Activated CD8-positive, alpha-beta T cell treated with anti-CD3 and anti-CD28 coated beads, Interleukin-2, amount 10 ng/mL, durations not matched to agents 7 days and 5 days (primary cell): ENCODE measurements at regions not wholly inside any gene's neighbourhood (a gene's known extent, or its start where the extent isn't known, plus 50 kb on each side); places are given as distances from the start of the nearest gene placed in this dataset.

Experiments
- ATAC-seq: fragments of 150-1000 bp; cut with Tn5 transposase; one replicate; pipeline ENCODE4 v1.10.0; 2021; ENCODE audit warnings: moderate library complexity
- CTCF ChIA-PET: fragments of 350-600 bp; sonication (Branson Sonifier 250); formaldehyde crosslinking; loops from one replicate; lab custom pipeline; 2021; ENCODE audit warnings: antibody characterized with exemption; lab: Charles Lee
- POLR2A ChIA-PET: fragments of 350-600 bp; sonication (Branson Sonifier 250); formaldehyde crosslinking; loops from one replicate; lab custom pipeline; 2021; ENCODE audit warnings: antibody characterized with exemption; lab: Charles Lee
- DNase-seq: peaks from one replicate; pipeline ENCODE4 v3.0.0-alpha.2; 2020
- H3K27ac Mint-ChIP-seq: one replicate; pipeline ENCODE4 v1.8.0; 2021; ENCODE audit warnings: mild to moderate bottlenecking, mixed read lengths
- H3K27me3 Mint-ChIP-seq: one replicate; pipeline ENCODE4 v1.8.0; 2021; ENCODE audit warnings: low read depth, mixed read lengths
- H3K36me3 Mint-ChIP-seq: one replicate; pipeline ENCODE4 v1.8.0; 2021; ENCODE audit warnings: low read depth, mixed read lengths
- H3K4me1 Mint-ChIP-seq: one replicate; pipeline ENCODE4 v1.8.0; 2021; ENCODE audit warnings: low read depth, mixed read lengths
- H3K4me3 Mint-ChIP-seq: one replicate; pipeline ENCODE4 v1.8.0; 2021; ENCODE audit warnings: mild to moderate bottlenecking, mixed read lengths
- H3K9me3 Mint-ChIP-seq: one replicate; pipeline ENCODE4 v1.8.0; 2022; ENCODE audit warnings: mixed read lengths; ENCODE audit not compliant: insufficient read depth

DNA sequence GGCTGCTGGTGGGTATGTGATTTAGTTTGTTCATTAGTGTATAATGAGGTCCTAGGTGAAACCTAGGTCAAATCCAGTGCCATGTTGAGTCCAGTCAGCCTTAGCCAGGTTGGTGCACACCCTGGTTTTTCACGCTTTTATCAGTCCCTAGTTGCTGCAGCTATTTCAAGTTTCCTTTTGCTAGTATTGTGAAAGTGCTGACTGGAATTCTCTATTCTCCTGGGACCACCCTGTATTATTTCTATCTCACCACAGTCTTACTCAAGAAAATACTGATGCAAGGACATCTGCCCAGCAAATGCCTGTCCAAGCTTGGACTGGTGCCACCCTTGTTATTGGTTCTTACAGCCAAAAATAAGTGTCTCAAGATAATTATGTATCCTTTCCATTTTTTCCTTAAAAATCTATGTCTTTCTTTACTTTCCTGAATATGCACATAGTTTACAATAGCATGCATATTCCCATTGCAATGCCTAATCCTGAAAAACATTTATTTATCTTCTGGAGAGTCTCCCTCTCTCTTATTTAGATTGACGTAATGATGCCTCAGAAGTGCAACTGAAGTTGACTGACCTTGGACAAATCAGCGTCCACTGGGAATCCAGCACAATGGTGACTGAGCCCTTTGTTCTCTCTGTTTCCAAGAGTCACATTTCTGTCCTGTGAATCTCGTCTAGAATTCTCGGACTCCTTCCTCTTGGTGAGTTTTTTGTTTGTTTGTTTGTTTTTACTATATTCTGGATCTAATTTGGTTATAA lies 1075.0 kb downstream of the CDH9 start:
- ChIA-PET POLR2A (no interaction called here), CTCF (no interaction called here)
- Mint-ChIP-seq H3K27ac (no peak overlapping the region), H3K9me3 (peaks cover 18% of the 10 kb centered on the region), H3K36me3 (no peaks in the 10 kb centered on the region), H3K4me1 (no peaks in the 10 kb centered on the region), H3K4me3 (no peak overlapping the region), H3K27me3 (no peaks in the 10 kb centered on the region)
- ATAC-seq (no peak), DNase-seq (no peak)

DNA sequence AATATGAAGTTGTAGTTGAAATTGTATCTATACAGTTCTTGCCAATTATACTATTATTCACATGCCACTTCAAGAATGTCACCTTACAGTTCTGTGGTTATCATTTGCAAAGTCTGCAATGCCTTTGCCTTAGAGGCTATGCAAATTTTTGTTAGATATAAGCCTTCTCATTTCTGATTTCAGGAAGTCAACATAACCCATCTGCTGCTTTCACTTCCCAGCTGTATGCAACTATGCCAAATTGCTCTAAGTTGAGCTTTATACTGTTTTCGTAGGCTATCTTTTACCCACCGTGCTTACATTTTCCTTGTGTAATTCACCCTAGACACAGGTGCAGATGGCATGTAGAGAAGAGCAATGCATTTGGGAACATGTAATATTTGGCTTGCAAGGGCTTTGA lies 1083.0 kb downstream of the CDH9 start:
- Mint-ChIP-seq H3K27me3 (no peaks in the 10 kb centered on the region), H3K4me3 (no peak overlapping the region), H3K9me3 (peaks cover 14% of the 10 kb centered on the region), H3K27ac (no peak overlapping the region), H3K4me1 (no peaks in the 10 kb centered on the region), H3K36me3 (no peaks in the 10 kb centered on the region)
- DNase-seq = no peak
- ChIA-PET CTCF (no interaction called here), POLR2A (interaction anchor here (0.6 kb wide), 1 partner anchor 348 kb away, joined by 3 read pairs; no protein-coding TSS in a partner anchor)
- no peak for ATAC-seq

DNA sequence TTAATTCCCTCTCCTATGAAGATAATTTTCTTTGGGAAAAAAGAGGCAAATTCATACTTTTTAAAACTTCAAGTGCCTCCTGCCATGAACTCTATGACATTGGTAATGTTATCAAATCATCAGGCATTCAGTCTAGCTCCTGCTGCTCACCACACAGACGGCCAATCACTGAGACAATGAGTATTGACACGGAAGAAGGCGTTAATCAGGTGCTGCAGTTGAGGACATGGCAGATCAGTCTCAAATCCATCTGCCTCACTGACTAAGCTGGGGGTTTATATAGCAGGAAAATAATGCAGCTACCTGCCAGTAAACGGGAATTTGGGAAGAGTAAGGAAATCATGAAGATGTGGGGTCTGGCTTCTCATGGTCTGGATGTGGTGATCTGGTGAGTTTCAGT lies 1087.7 kb downstream of the CDH9 start:
- ATAC-seq = no peak
- Mint-ChIP-seq H3K4me3 (no peak overlapping the region), H3K4me1 (no peaks in the 10 kb centered on the region), H3K36me3 (no peaks in the 10 kb centered on the region), H3K27ac (no peak overlapping the region), H3K9me3 (peaks cover 14% of the 10 kb centered on the region), H3K27me3 (no peaks in the 10 kb centered on the region)
- DNase-seq = no peak
- ChIA-PET POLR2A (no interaction called here), CTCF (no interaction called here)

DNA sequence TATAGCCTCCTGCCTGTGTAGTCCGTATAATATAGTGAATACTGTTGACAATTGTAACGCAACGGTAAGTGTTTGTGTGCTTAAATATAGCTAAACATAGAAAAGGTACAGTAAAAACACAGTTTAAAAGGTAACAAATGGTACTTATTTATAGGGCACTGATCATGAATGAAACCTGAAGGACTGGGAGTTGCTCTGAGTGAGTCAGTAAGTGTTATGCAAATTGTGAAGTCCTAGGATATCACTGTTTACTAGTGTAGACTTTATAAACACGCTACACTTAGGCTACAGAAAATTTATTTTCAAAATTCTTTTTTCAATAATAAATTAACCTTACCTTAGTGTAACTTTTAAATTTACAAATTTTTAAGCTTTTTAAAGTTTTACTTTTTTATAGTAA lies 1090.1 kb downstream of the CDH9 start:
- Mint-ChIP-seq H3K27me3 (no peaks in the 10 kb centered on the region), H3K27ac (no peak overlapping the region), H3K9me3 (peaks cover 18% of the 10 kb centered on the region), H3K4me1 (no peaks in the 10 kb centered on the region), H3K4me3 (no peak overlapping the region), H3K36me3 (no peaks in the 10 kb centered on the region)
- CTCF ChIA-PET = no interaction called here
- no peak for DNase-seq
- POLR2A ChIA-PET = no interaction called here
- no peak for ATAC-seq

DNA sequence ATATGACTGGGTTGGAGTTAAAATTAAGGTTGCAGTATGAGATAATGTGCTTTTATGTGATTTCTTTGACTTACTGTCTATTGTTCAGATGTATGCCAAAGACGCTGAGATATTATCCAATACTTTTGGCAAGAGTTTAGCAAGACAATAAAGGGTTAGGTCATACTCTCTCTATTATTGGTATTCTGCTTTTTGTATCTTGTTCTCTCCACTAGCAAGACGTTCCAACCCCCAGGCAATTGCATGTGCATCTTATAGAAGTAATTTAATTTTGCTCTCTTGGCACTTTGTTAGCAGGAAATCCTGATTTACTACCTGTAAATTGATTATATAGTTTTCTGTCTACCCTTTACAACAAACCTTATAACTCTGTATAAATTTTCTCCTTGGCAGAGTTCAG lies 1093.6 kb downstream of the CDH9 start:
- CTCF ChIA-PET = no interaction called here
- H3K36me3 Mint-ChIP-seq = no peaks in the 10 kb centered on the region

DNA sequence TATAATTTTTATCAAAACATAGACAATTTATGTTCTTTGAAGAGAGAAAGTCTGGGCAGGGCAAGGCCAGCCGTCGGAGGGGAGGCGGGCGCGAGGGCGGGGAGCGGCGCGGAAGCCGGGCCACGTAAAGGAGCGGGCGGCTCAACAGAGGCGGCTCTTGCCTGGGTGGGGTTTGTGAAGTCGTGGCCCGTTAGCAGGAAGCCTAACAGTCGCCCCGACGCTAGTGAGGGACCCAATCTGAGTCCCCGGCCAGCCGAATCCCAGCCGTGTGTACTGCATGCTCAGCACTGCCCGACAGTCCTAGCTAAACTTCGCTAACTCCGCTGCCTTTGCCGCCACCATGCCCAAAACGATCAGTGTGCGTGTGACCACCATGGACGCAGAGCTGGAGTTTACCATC lies 1129.2 kb downstream of the CDH9 start:
- ChIA-PET POLR2A (no interaction called here), CTCF (no interaction called here)
- H3K36me3 Mint-ChIP-seq = no peaks in the 10 kb centered on the region
- no peak overlapping the region for H3K27ac Mint-ChIP-seq
- H3K4me3 Mint-ChIP-seq = no peak overlapping the region
- ATAC-seq (no peak), DNase-seq (no peak)
- peaks cover 34% of the 10 kb centered on the region for H3K9me3 Mint-ChIP-seq
- no peaks in the 10 kb centered on the region for H3K4me1 Mint-ChIP-seq
- no peaks in the 10 kb centered on the region for H3K27me3 Mint-ChIP-seq

More for the DNA sequence above, 1093.6 kb downstream of the CDH9 start:
- ATAC-seq (no peak), DNase-seq (no peak)
- Mint-ChIP-seq H3K27ac (no peak overlapping the region), H3K4me1 (no peaks in the 10 kb centered on the region), H3K4me3 (no peak overlapping the region), H3K9me3 (peaks cover 13% of the 10 kb centered on the region), H3K27me3 (no peaks in the 10 kb centered on the region)
- POLR2A ChIA-PET = no interaction called here

DNA sequence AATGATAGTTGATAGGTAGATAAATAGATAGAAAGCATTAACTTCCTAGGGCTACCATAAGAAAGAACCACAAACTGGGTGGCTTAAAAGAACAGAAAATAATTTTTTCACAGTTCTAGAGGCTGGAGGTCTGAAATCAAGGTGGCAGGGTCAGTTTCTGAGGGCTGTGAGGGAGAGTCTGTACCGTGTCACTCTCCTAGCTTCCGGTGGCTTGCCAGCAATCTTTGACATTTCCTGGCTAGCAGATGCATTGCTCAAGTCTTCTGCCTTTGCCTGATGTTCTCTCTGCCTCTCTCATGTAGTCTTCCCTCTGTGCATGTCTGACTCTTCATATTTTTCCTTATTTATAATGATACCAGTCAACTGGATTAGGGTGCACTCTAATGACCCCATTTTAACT lies 1132.7 kb downstream of the CDH9 start:
- no peaks in the 10 kb centered on the region for H3K27me3 Mint-ChIP-seq
- no peak for DNase-seq
- POLR2A ChIA-PET = no interaction called here
- no peaks in the 10 kb centered on the region for H3K36me3 Mint-ChIP-seq
- H3K4me1 Mint-ChIP-seq = no peaks in the 10 kb centered on the region
- H3K4me3 Mint-ChIP-seq = no peak overlapping the region
- CTCF ChIA-PET = no interaction called here
- ATAC-seq = no peak
- H3K27ac Mint-ChIP-seq = no peak overlapping the region
- peaks cover 26% of the 10 kb centered on the region for H3K9me3 Mint-ChIP-seq

DNA sequence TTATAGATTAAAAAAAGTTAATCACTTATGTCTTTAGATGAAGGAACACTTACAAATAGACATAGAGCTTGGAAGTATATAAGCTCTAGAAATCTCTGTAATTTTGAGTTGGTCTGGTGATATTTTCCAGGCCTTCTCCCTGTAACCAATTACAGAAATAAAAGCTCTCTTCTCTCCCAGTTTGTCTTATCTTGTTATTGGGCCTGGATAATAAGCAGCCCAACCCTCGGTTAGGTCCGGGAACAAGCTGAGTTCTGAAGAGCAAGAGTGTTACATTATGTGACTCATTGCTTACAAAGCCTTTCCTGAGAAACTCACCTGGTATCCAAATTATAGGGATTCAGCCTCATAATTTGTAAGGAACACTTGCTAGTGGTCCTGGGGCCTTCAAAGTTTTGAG lies 1146.2 kb downstream of the CDH9 start:
- DNase-seq (no peak), ATAC-seq (no peak)
- Mint-ChIP-seq H3K27me3 (no peaks in the 10 kb centered on the region), H3K9me3 (peaks cover 3% of the 10 kb centered on the region), H3K36me3 (no peaks in the 10 kb centered on the region), H3K27ac (no peak overlapping the region), H3K4me1 (no peaks in the 10 kb centered on the region), H3K4me3 (no peak overlapping the region)
- CTCF ChIA-PET = no interaction called here
- POLR2A ChIA-PET = no interaction called here

DNA sequence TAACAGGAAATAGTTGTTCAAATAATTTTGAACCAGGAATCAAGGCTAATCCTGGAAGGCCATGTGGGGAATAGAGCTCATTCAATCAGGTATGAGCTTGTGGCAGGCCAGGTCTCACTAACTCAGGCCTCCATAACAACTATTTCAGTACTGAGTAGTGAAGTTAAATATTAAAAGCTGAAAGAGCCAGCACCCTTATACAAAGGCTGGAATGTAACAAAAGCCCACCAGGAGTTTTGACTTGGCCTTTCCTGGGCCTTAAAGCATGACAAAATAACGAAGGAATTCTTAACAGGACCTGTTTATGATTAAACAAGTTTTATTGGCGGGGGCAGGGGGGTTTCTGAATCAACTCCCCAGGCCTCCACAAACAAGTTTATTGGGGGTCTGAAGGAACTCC lies 1146.7 kb downstream of the CDH9 start:
- peaks cover 3% of the 10 kb centered on the region for H3K9me3 Mint-ChIP-seq

DNA sequence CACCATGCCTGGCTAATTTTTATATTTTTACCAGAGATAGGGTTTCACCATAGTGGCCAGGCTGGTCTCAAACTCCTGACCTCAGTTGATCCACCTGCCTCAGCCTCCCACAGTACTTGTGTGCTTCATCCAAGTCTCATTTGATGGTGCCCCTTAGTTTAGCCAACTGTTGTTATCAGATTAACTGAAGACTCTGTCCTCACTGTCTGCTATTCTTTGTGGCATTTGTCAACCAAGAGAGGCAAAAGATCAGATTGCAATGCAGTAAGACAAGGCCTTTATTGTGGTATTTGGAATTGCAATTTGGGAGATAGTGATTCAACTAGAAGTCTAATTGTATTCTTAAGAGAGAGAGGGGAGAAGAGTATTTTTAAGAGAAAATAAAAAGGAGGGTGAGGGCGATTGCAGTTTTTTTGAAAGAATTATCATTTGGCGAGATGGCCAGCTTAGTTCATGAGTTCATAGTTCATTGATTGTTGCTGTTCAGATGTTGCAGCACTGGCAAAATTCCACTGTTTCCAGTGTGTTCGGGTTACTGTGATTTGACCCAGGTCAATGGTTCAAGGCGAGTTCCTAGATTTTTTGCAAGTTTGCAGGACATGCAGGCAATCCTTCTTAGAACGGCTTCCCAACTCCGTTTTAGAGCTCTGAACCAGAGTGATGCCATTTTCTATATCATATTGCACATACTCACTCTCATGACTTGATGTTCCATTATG lies 1156.9 kb downstream of the CDH9 start:
- CTCF ChIA-PET = no interaction called here
- H3K27me3 Mint-ChIP-seq = no peaks in the 10 kb centered on the region
- ATAC-seq = no peak

More for the DNA sequence above, 1146.7 kb downstream of the CDH9 start:
- DNase-seq (no peak), ATAC-seq (no peak)
- no peaks in the 10 kb centered on the region for H3K27me3 Mint-ChIP-seq
- ChIA-PET CTCF (no interaction called here), POLR2A (no interaction called here)
- H3K36me3 Mint-ChIP-seq = no peaks in the 10 kb centered on the region
- no peaks in the 10 kb centered on the region for H3K4me1 Mint-ChIP-seq
- H3K4me3 Mint-ChIP-seq = no peak overlapping the region
- no peak overlapping the region for H3K27ac Mint-ChIP-seq

DNA sequence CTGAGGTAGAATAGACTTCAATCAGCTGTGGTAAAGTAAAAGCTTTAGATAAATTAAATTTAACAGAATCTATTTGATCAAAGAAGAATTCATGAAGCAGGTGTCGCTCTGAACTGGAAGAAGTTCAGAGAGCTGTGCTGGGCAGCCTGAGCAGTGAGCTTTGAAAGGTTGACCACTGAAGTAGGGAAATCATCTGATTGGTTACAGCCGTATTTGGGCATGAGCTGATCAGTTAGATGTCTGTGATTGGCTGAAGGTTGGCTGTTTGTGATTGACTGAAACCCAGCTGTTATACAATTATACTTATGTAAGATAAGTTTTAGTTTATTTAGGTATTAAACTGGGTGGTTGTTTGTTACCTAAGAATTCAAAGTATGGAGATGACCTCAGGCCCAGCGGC lies 1174.6 kb downstream of the CDH9 start:
- H3K36me3 Mint-ChIP-seq = no peaks in the 10 kb centered on the region
- ChIA-PET CTCF (no interaction called here), POLR2A (no interaction called here)
- H3K4me1 Mint-ChIP-seq = no peaks in the 10 kb centered on the region
- no peak for DNase-seq
- H3K27me3 Mint-ChIP-seq = no peaks in the 10 kb centered on the region
- no peak for ATAC-seq
- H3K9me3 Mint-ChIP-seq = peaks cover 19% of the 10 kb centered on the region
- no peak overlapping the region for H3K27ac Mint-ChIP-seq
- H3K4me3 Mint-ChIP-seq = no peak overlapping the region

More for the DNA sequence above, 1156.9 kb downstream of the CDH9 start:
- Mint-ChIP-seq H3K36me3 (no peaks in the 10 kb centered on the region), H3K27ac (no peak overlapping the region), H3K9me3 (peaks cover 34% of the 10 kb centered on the region), H3K4me3 (no peak overlapping the region), H3K4me1 (no peaks in the 10 kb centered on the region)
- POLR2A ChIA-PET = no interaction called here
- DNase-seq = no peak

DNA sequence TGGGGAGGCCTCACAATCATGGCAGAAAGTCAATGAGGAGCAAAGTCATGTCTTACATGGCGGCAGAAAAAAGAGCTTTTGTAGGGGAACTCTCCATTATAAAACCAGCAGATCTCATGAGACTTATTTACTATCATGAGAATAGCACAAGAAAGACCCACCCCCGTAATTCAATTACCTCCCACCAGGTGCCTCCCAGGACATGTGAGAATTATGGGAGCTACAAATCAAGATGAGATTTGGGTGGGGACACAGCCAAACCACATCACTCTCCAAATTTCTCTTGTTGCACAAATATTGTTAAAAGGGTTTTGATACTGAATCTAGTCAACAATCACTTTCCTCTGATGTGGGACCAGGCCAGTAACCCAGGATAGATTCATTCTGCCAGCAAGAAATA lies 1176.1 kb downstream of the CDH9 start:
- ChIA-PET CTCF (no interaction called here), POLR2A (no interaction called here)
- H3K9me3 Mint-ChIP-seq = peaks cover 18% of the 10 kb centered on the region
- H3K4me3 Mint-ChIP-seq = no peak overlapping the region
- ATAC-seq (no peak), DNase-seq (no peak)
- no peaks in the 10 kb centered on the region for H3K27me3 Mint-ChIP-seq
- H3K4me1 Mint-ChIP-seq = no peaks in the 10 kb centered on the region
- H3K27ac Mint-ChIP-seq = no peak overlapping the region
- H3K36me3 Mint-ChIP-seq = no peaks in the 10 kb centered on the region
